ENCODE measurements at regions not wholly inside any gene's neighbourhood (a gene's known extent, or its start where the extent isn't known, plus 50 kb on each side); places are given as distances from the start of the nearest gene placed in this dataset.
"Not testable (repeated sequence)": the region's sequence is repeated elsewhere in the genome, so short reads cannot be mapped to it uniquely, and the experiment has no call there.

GRCh38 chr12:34257093-34257492 lies 234.8 kb downstream of the ALG10 start:
- no peaks in the 10 kb centered on the region for H3K36me3 ChIP-seq
- DNase-seq (no peak), ATAC-seq (no peak)
- no peaks in the 10 kb centered on the region for H3K4me1 ChIP-seq
- no peak for TF ChIP-seq CTCF (IDR thresholded peaks at IDR 0.05)
- H3K27ac ChIP-seq: no peak overlapping the region
- no peak overlapping the region for H3K4me3 ChIP-seq
- H3K27me3 ChIP-seq: no peaks in the 10 kb centered on the region
- intact Hi-C loops (cut with DNase I): no loop called here
- H3K9me3 ChIP-seq: peaks cover 0 to 10% of the 10 kb centered on the region in 2 donors

GRCh38 chr12:34262140-34262539 lies 239.8 kb downstream of the ALG10 start:
- H3K27ac ChIP-seq; DNase-seq; H3K36me3 ChIP-seq; H3K4me1 ChIP-seq; H3K4me3 ChIP-seq; ATAC-seq; H3K27me3 ChIP-seq; intact Hi-C loops (cut with DNase I): not testable (repeated sequence)
- H3K9me3 ChIP-seq: peaks cover 0 to 28% of the 10 kb centered on the region in 2 donors

GRCh38 chr12:34264110-34264509 lies 241.8 kb downstream of the ALG10 start:
- H3K9me3 ChIP-seq: peaks cover 0 to 32% of the 10 kb centered on the region in 2 donors
- H3K4me1 ChIP-seq: no peaks in the 10 kb centered on the region
- no peak overlapping the region for H3K4me3 ChIP-seq
- intact Hi-C loops (cut with DNase I): no loop called here
- DNase-seq: no peak
- no peaks in the 10 kb centered on the region for H3K36me3 ChIP-seq
- TF ChIP-seq CTCF (IDR thresholded peaks at IDR 0.05): no peak
- H3K27me3 ChIP-seq: no peaks in the 10 kb centered on the region
- ATAC-seq: no peak
- H3K27ac ChIP-seq: no peak overlapping the region

- DNase-seq; H3K4me3 ChIP-seq; H3K36me3 ChIP-seq; H3K4me1 ChIP-seq; intact Hi-C loops (cut with DNase I); ATAC-seq; H3K27me3 ChIP-seq; H3K27ac ChIP-seq: not testable (repeated sequence)
- peaks cover 0 to 27% of the 10 kb centered on the region in 2 donors for H3K9me3 ChIP-seq
Measured at GRCh38 chr12:34273703-34274102, 251.4 kb downstream of the ALG10 start.

GRCh38 chr12:34275129-34275528 lies 252.8 kb downstream of the ALG10 start:
- ATAC-seq: no peak
- H3K27ac ChIP-seq: no peak overlapping the region
- intact Hi-C loops (cut with DNase I): no loop called here

GRCh38 chr12:34286483-34286882 lies 264.2 kb downstream of the ALG10 start:
- Histone ChIP-seq H3K27me3 (no peaks in the 10 kb centered on the region), H3K36me3 (no peaks in the 10 kb centered on the region), H3K9me3 (peaks cover 0 to 100% of the 10 kb centered on the region in 2 donors), H3K4me3 (no peak overlapping the region), H3K27ac (no peak overlapping the region), H3K4me1 (no peaks in the 10 kb centered on the region)
- DNase-seq (peak in 1 of 4 donors; percentile 26), ATAC-seq (no peak)
- TF ChIP-seq CTCF (IDR thresholded peaks at IDR 0.05): no peak
- intact Hi-C loops (cut with DNase I): no loop called here

More at GRCh38 chr12:34275129-34275528, 252.8 kb downstream of the ALG10 start:
- DNase-seq: peak in 1 of 4 donors; percentile 22
- H3K36me3 ChIP-seq: no peaks in the 10 kb centered on the region
- no peaks in the 10 kb centered on the region for H3K27me3 ChIP-seq
- H3K4me3 ChIP-seq: no peak overlapping the region
- H3K4me1 ChIP-seq: no peaks in the 10 kb centered on the region
- TF ChIP-seq CTCF (IDR thresholded peaks at IDR 0.05): no peak
- H3K9me3 ChIP-seq: peaks cover 0 to 28% of the 10 kb centered on the region in 2 donors
